ENCODE measurements at regions not wholly inside any gene's neighbourhood (a gene's known extent, or its start where the extent isn't known, plus 50 kb on each side); places are given as distances from the start of the nearest gene placed in this dataset.

- Mint-ChIP-seq H3K4me3 (no peak overlapping the region), H3K9me3 (no peaks in the 10 kb centered on the region), H3K27me3 (ENCODE audit: low read depth in 3 of 3) (peaks cover 0 to 2% (median 0%) of the 10 kb centered on the region in 3 donors), H3K36me3 (no peaks in the 10 kb centered on the region), H3K27ac (no peak overlapping the region), H3K4me1 (no peaks in the 10 kb centered on the region)
- Histone ChIP-seq H3K4me2 (replicated peaks; ENCODE audit: extremely low read depth, low read length, poor library complexity, severe bottlenecking) (no peak overlapping the region), H4K20me1 (ENCODE audit: insufficient read depth, low read length) (no peaks in the 10 kb centered on the region), H3K9ac (ENCODE audit: insufficient read depth, low read length, poor library complexity, severe bottlenecking) (no peak overlapping the region), H3K4me1 (ENCODE audit: control insufficient read depth in 1 of 2, insufficient read depth in 2 of 2, low read length in 2 of 2) (no peaks in the 10 kb centered on the region), H3K79me2 (ENCODE audit: insufficient read depth, low read length) (no peaks in the 10 kb centered on the region), H3K36me3 (replicated peaks in 1 of 2; ENCODE audit: control insufficient read depth in 1 of 2, insufficient read depth in 2 of 2, low read length in 2 of 2) (no peaks in the 10 kb centered on the region), H2AFZ (ENCODE audit: insufficient read depth, low read depth, low read length, poor library complexity, severe bottlenecking) (no peak overlapping the region), H3K9me3 (replicated peaks in 1 of 2; ENCODE audit: control insufficient read depth in 1 of 2, insufficient read depth in 1 of 2, low read length in 2 of 2) (no peaks in the 10 kb centered on the region), H3K27ac (ENCODE audit: low read depth in 1 of 2, low read length in 2 of 2) (no peak overlapping the region), H3K4me3 (replicated peaks in 1 of 3; ENCODE audit: low read depth in 2 of 3, low read length in 3 of 3) (no peak overlapping the region), H3K27me3 (ENCODE audit: control insufficient read depth in 2 of 2, insufficient read depth in 2 of 2, low read length in 2 of 2) (no peaks in the 10 kb centered on the region)
- 60% methylated on average over 1 of the region's 2 CpGs for WGBS (ENCODE audit: insufficient coverage)
- intact Hi-C loops (cut with micrococcal nuclease), result no loop called here
- TF ChIP-seq, protein P1, sequence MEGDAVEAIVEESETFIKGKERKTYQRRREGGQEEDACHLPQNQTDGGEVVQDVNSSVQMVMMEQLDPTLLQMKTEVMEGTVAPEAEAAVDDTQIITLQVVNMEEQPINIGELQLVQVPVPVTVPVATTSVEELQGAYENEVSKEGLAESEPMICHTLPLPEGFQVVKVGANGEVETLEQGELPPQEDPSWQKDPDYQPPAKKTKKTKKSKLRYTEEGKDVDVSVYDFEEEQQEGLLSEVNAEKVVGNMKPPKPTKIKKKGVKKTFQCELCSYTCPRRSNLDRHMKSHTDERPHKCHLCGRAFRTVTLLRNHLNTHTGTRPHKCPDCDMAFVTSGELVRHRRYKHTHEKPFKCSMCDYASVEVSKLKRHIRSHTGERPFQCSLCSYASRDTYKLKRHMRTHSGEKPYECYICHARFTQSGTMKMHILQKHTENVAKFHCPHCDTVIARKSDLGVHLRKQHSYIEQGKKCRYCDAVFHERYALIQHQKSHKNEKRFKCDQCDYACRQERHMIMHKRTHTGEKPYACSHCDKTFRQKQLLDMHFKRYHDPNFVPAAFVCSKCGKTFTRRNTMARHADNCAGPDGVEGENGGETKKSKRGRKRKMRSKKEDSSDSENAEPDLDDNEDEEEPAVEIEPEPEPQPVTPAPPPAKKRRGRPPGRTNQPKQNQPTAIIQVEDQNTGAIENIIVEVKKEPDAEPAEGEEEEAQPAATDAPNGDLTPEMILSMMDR (IDR thresholded peaks at IDR 0.05), result no peak
- no peak for DNase-seq
Measured at GRCh38 chr5:164187785-164188184, 682.4 kb downstream of the MAT2B start.

GRCh38 chr5:164188733-164189148 lies 683.3 kb downstream of the MAT2B start:
- Mint-ChIP-seq H3K27me3 (ENCODE audit: low read depth in 3 of 3) (peaks cover 0 to 2% (median 0%) of the 10 kb centered on the region in 3 donors), H3K4me1 (no peaks in the 10 kb centered on the region), H3K36me3 (no peaks in the 10 kb centered on the region), H3K4me3 (no peak overlapping the region), H3K9me3 (peaks cover 0 to under 1% (median 0%) of the 10 kb centered on the region in 7 donors), H3K27ac (no peak overlapping the region)
- intact Hi-C loops (cut with micrococcal nuclease), result no loop called here
- WGBS (ENCODE audit: insufficient coverage), result 100% methylated on average over 1 of the region's 4 CpGs
- no peak overlapping the region for H3K9ac ChIP-seq (ENCODE audit: insufficient read depth, low read length, poor library complexity, severe bottlenecking)
- no peaks in the 10 kb centered on the region for H3K79me2 ChIP-seq (ENCODE audit: insufficient read depth, low read length)
- TF ChIP-seq, protein P1 (IDR thresholded peaks at IDR 0.05), result no peak
- no peak overlapping the region for H3K27ac ChIP-seq (ENCODE audit: low read depth in 1 of 2, low read length in 2 of 2)
- H2AFZ ChIP-seq (ENCODE audit: insufficient read depth, low read depth, low read length, poor library complexity, severe bottlenecking), result no peak overlapping the region
- H3K4me2 ChIP-seq (replicated peaks; ENCODE audit: extremely low read depth, low read length, poor library complexity, severe bottlenecking), result no peak overlapping the region
- H3K27me3 ChIP-seq (ENCODE audit: control insufficient read depth in 2 of 2, insufficient read depth in 2 of 2, low read length in 2 of 2), result no peaks in the 10 kb centered on the region
- no peaks in the 10 kb centered on the region for H3K9me3 ChIP-seq (replicated peaks in 1 of 2; ENCODE audit: control insufficient read depth in 1 of 2, insufficient read depth in 1 of 2, low read length in 2 of 2)
- H3K36me3 ChIP-seq (replicated peaks in 1 of 2; ENCODE audit: control insufficient read depth in 1 of 2, insufficient read depth in 2 of 2, low read length in 2 of 2), result no peaks in the 10 kb centered on the region
- DNase-seq, result no peak
- no peak overlapping the region for H3K4me3 ChIP-seq (replicated peaks in 1 of 3; ENCODE audit: low read depth in 2 of 3, low read length in 3 of 3)
- no peaks in the 10 kb centered on the region for H4K20me1 ChIP-seq (ENCODE audit: insufficient read depth, low read length)
- no peaks in the 10 kb centered on the region for H3K4me1 ChIP-seq (ENCODE audit: control insufficient read depth in 1 of 2, insufficient read depth in 2 of 2, low read length in 2 of 2)

Data from CD14-positive monocyte (primary cell).